ENCODE measurements at regions not wholly inside any gene's neighbourhood (a gene's known extent, or its start where the extent isn't known, plus 50 kb on each side); places are given as distances from the start of the nearest gene placed in this dataset.

DNA sequence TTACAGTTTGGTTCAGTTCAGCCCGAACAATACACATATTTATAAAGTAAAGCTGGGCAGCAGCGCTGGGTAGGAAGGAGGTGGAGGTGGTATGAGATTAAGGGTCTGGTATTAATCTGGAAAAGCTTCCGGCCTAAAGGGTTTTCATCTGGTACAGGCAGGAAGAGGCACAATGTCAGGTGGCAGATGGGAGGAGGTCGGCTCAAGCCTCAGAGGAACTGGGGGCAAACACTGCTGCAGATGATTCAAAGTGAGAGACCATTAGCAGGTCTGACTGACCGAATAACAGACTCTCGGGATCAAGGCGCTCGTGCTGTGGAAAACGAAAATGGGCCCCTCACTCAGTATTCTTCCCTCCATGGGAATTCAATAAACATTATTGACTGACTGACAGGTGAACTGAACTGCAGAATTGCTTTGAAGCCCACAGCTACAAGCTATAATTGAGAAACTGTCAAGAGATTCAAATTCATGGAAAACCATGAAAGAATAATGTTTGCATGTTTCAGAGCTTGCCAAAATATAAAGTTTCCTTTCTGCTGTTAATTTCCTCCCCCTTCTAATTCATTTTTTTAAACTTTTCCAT lies 75.3 kb downstream of the TMEM167A start:
- TF ChIP-seq POLR2AphosphoS5 (IDR thresholded peaks at IDR 0.05; ENCODE audit: low read depth, low read length) (no peak), PAX5 (IDR thresholded peaks at IDR 0.05; ENCODE audit: insufficient read depth, low read length, severe bottlenecking) (no peak), SPI1 (IDR thresholded peaks at IDR 0.05; ENCODE audit: low read depth, low read length) (no peak), POU2F2 (IDR thresholded peaks at IDR 0.05; ENCODE audit: low read depth, low read length) (no peak), POLR2A (IDR thresholded peaks at IDR 0.05; ENCODE audit: low read depth, low read length) (no peak), TAF1 (IDR thresholded peaks at IDR 0.05; ENCODE audit: low read depth, low read length) (no peak)
- DNase-seq (ENCODE audit: insufficient read length, low spot score) (no peak), FAIRE-seq (no peak)

- no peak for FAIRE-seq
- no peak for DNase-seq (ENCODE audit: insufficient read length, low spot score)
- TF ChIP-seq PAX5 (IDR thresholded peaks at IDR 0.05; ENCODE audit: insufficient read depth, low read length, severe bottlenecking): no peak
- TF ChIP-seq TAF1 (IDR thresholded peaks at IDR 0.05; ENCODE audit: low read depth, low read length): no peak
- TF ChIP-seq POU2F2 (IDR thresholded peaks at IDR 0.05; ENCODE audit: low read depth, low read length): no peak
- no peak for TF ChIP-seq POLR2AphosphoS5 (IDR thresholded peaks at IDR 0.05; ENCODE audit: low read depth, low read length)
- no peak for TF ChIP-seq POLR2A (IDR thresholded peaks at IDR 0.05; ENCODE audit: low read depth, low read length)
- no peak for TF ChIP-seq SPI1 (IDR thresholded peaks at IDR 0.05; ENCODE audit: low read depth, low read length)
Observed at GRCh38 chr5:83000922-83001321, 76.3 kb downstream of the TMEM167A start.

DNA sequence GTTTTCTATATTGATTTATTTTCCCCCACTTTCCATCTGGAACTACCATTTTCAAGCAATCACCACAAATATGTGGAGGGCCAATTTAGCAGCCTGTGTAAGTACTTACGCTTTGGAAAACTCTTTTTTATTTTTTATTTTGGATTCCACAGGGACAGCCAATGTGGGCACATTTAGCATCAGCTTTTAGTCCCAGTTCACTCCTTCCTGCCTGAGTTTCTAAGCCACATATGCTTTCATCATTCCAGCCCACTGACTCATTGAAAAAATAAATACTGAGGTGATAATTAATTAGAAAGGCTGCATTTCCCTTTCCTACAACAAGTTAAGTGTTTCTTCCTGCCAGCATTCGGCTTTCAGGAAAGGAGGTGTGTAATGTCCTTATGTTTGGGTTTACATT lies 76.8 kb downstream of the TMEM167A start:
- DNase-seq (ENCODE audit: insufficient read length, low spot score): no peak
- TF ChIP-seq TAF1 (IDR thresholded peaks at IDR 0.05; ENCODE audit: low read depth, low read length): no peak
- no peak for FAIRE-seq

- no peak for FAIRE-seq
- TF ChIP-seq PAX5 (IDR thresholded peaks at IDR 0.05; ENCODE audit: insufficient read depth, low read length, severe bottlenecking) (no peak), SPI1 (IDR thresholded peaks at IDR 0.05; ENCODE audit: low read depth, low read length) (no peak), TAF1 (IDR thresholded peaks at IDR 0.05; ENCODE audit: low read depth, low read length) (no peak), POLR2A (IDR thresholded peaks at IDR 0.05; ENCODE audit: low read depth, low read length) (no peak), POLR2AphosphoS5 (IDR thresholded peaks at IDR 0.05; ENCODE audit: low read depth, low read length) (no peak), POU2F2 (IDR thresholded peaks at IDR 0.05; ENCODE audit: low read depth, low read length) (no peak)
- DNase-seq (ENCODE audit: insufficient read length, low spot score): no peak
Observed at GRCh38 chr5:82993416-82993815, 83.8 kb downstream of the TMEM167A start.

GRCh38 chr5:82992646-82993045 lies 84.5 kb downstream of the TMEM167A start:
- no peak for DNase-seq (ENCODE audit: insufficient read length, low spot score)
- no peak for TF ChIP-seq POLR2A (IDR thresholded peaks at IDR 0.05; ENCODE audit: low read depth, low read length)
- no peak for TF ChIP-seq TAF1 (IDR thresholded peaks at IDR 0.05; ENCODE audit: low read depth, low read length)
- peak; percentile 40 for FAIRE-seq

DNA sequence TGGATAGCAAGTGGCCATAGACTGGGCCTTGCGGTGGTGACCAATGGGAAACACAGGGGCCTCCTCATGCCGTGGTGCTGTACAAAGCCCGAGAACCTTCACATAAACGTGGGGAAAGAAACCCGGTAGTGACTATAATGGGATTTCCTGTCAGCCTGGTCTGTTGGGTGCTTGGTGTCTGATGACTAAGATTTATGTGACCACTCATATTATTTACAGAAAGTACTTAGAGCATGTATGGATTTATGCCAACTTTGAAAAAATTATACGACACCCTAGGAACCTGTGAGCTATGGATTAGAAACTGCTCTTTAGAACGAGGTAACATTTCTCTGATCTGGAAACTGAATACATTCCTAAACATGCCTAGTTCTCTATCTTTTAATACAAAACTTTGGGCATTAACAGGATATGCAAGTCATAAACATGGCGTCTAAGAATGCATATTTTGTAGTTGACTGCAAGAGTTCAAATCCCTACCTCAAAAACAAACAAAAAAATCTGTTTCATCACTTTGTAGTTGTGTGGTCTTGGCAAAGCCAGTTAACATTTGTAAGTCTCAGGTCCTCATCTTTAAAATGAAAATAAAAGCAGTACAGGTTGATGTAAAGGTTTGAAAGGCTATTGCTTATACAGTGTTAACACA lies 85.4 kb downstream of the TMEM167A start:
- FAIRE-seq (peak; percentile 45), DNase-seq (ENCODE audit: insufficient read length, low spot score) (no peak)
- TF ChIP-seq POLR2AphosphoS5 (IDR thresholded peaks at IDR 0.05; ENCODE audit: low read depth, low read length) (no peak), POU2F2 (IDR thresholded peaks at IDR 0.05; ENCODE audit: low read depth, low read length) (no peak), PAX5 (IDR thresholded peaks at IDR 0.05; ENCODE audit: insufficient read depth, low read length, severe bottlenecking) (no peak), POLR2A (IDR thresholded peaks at IDR 0.05; ENCODE audit: low read depth, low read length) (no peak), SPI1 (IDR thresholded peaks at IDR 0.05; ENCODE audit: low read depth, low read length) (no peak), TAF1 (IDR thresholded peaks at IDR 0.05; ENCODE audit: low read depth, low read length) (no peak)

DNA sequence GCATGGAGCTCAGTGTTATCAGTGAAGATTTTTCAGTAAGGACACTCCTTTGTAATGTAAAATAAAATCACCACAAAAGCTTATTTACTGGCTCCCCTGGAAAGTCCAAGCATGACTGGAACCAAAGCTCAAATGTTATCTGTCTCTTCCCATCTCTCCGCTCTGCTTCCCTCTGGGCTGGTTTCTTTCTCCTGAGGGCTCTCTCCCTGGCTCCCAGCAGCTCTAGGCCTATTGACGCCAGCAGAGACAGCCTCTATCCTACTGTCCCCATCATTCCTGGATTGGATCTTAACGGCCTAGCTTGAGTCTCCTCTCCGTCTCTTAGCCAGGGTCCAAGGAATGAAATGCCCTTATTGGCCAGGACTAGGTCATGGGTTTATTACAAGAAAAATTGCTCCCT lies 86.1 kb downstream of the TMEM167A start:
- TF ChIP-seq POLR2A (IDR thresholded peaks at IDR 0.05; ENCODE audit: low read depth, low read length) (no peak), TAF1 (IDR thresholded peaks at IDR 0.05; ENCODE audit: low read depth, low read length) (no peak), PAX5 (IDR thresholded peaks at IDR 0.05; ENCODE audit: insufficient read depth, low read length, severe bottlenecking) (no peak), SPI1 (IDR thresholded peaks at IDR 0.05; ENCODE audit: low read depth, low read length) (no peak), POU2F2 (IDR thresholded peaks at IDR 0.05; ENCODE audit: low read depth, low read length) (no peak), POLR2AphosphoS5 (IDR thresholded peaks at IDR 0.05; ENCODE audit: low read depth, low read length) (no peak)
- DNase-seq (ENCODE audit: insufficient read length, low spot score) (no peak), FAIRE-seq (no peak)

DNA sequence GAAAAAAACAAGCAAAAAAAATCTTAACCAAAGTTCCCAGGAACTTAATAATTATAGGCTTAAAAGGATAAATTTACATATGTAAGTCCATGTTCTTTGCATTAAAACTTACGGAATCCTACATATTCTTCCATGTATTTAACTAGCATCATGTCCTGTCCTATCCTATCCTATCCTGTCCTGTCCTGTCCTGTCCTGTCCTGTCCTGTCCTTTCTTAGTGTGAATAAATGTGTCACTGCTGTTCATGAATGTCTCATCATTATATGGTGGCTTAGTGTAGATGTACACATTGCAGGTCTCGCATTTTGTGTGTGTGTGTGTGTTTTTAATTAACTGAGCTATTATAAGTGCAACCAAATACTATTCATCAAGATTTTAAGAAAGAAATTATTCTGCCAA lies 90.0 kb downstream of the TMEM167A start:
- FAIRE-seq (peak; percentile 57), DNase-seq (ENCODE audit: insufficient read length, low spot score) (no peak)
- TF ChIP-seq PAX5 (IDR thresholded peaks at IDR 0.05; ENCODE audit: insufficient read depth, low read length, severe bottlenecking): no peak
- TF ChIP-seq SPI1 (IDR thresholded peaks at IDR 0.05; ENCODE audit: low read depth, low read length): no peak
- no peak for TF ChIP-seq POLR2A (IDR thresholded peaks at IDR 0.05; ENCODE audit: low read depth, low read length)
- TF ChIP-seq POU2F2 (IDR thresholded peaks at IDR 0.05; ENCODE audit: low read depth, low read length): no peak
- no peak for TF ChIP-seq TAF1 (IDR thresholded peaks at IDR 0.05; ENCODE audit: low read depth, low read length)
- no peak for TF ChIP-seq POLR2AphosphoS5 (IDR thresholded peaks at IDR 0.05; ENCODE audit: low read depth, low read length)

DNA sequence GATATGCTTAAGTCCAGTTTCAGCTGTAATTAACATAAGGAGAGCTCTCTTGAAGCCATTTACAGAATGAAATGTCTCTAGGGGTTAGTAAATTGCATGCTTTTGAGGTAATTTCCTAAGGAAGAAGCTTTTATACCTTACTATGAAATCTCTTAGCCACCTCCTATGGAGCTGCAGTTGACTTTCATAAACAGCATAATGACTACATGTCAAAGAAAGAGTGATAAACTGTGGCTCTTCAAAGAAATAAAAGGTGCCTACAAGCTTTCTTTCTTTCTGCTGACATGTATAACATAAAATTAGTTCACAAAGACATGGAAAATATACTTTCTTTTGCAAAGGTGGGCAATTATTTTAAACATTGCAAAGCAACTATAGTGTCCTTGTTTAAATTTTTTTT lies 90.8 kb downstream of the TMEM167A start:
- TF ChIP-seq POU2F2 (IDR thresholded peaks at IDR 0.05; ENCODE audit: low read depth, low read length) (no peak), TAF1 (IDR thresholded peaks at IDR 0.05; ENCODE audit: low read depth, low read length) (no peak), SPI1 (IDR thresholded peaks at IDR 0.05; ENCODE audit: low read depth, low read length) (no peak), POLR2AphosphoS5 (IDR thresholded peaks at IDR 0.05; ENCODE audit: low read depth, low read length) (no peak), POLR2A (IDR thresholded peaks at IDR 0.05; ENCODE audit: low read depth, low read length) (no peak), PAX5 (IDR thresholded peaks at IDR 0.05; ENCODE audit: insufficient read depth, low read length, severe bottlenecking) (no peak)
- no peak for FAIRE-seq
- DNase-seq (ENCODE audit: insufficient read length, low spot score): no peak

GRCh38 chr5:82985763-82986162 lies 91.4 kb downstream of the TMEM167A start:
- DNase-seq (ENCODE audit: insufficient read length, low spot score) (no peak), FAIRE-seq (no peak)
- no peak for TF ChIP-seq SPI1 (IDR thresholded peaks at IDR 0.05; ENCODE audit: low read depth, low read length)
- TF ChIP-seq POLR2A (IDR thresholded peaks at IDR 0.05; ENCODE audit: low read depth, low read length): no peak
- TF ChIP-seq PAX5 (IDR thresholded peaks at IDR 0.05; ENCODE audit: insufficient read depth, low read length, severe bottlenecking): no peak
- TF ChIP-seq POU2F2 (IDR thresholded peaks at IDR 0.05; ENCODE audit: low read depth, low read length): no peak
- TF ChIP-seq TAF1 (IDR thresholded peaks at IDR 0.05; ENCODE audit: low read depth, low read length): no peak
- no peak for TF ChIP-seq POLR2AphosphoS5 (IDR thresholded peaks at IDR 0.05; ENCODE audit: low read depth, low read length)
